ENCODE measurements at regions not wholly inside any gene's neighbourhood (a gene's known extent, or its start where the extent isn't known, plus 50 kb on each side); places are given as distances from the start of the nearest gene placed in this dataset.

DNA sequence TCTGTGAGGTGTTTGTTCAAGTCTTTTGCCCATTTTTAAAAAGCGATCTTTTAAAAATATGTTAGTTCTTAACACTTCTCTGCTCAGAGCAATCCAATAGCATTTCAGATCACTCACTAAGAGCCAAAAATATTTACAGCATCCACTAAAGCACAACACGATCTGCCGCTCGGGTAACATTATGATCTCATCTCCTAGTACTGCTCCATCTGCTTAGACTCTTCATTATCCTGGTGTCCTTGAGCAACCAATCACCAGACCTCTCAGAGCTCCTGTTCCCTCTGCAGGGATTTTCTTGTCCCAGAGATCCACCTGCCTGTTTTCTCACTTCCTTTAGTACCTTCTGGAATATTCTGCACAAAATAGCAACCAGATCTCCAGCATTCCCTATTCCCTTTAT is 235.3 kb upstream of the ESRRG start:
- TF ChIP-seq, protein P1, sequence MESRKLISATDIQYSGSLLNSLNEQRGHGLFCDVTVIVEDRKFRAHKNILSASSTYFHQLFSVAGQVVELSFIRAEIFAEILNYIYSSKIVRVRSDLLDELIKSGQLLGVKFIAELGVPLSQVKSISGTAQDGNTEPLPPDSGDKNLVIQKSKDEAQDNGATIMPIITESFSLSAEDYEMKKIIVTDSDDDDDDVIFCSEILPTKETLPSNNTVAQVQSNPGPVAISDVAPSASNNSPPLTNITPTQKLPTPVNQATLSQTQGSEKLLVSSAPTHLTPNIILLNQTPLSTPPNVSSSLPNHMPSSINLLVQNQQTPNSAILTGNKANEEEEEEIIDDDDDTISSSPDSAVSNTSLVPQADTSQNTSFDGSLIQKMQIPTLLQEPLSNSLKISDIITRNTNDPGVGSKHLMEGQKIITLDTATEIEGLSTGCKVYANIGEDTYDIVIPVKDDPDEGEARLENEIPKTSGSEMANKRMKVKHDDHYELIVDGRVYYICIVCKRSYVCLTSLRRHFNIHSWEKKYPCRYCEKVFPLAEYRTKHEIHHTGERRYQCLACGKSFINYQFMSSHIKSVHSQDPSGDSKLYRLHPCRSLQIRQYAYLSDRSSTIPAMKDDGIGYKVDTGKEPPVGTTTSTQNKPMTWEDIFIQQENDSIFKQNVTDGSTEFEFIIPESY (IDR thresholded peaks at IDR 0.05): no peak
- no peak for TF ChIP-seq SP1 (IDR thresholded peaks at IDR 0.05)
